WTC11 (cell line): ENCODE measurements at regions not wholly inside any gene's neighbourhood (a gene's known extent, or its start where the extent isn't known, plus 50 kb on each side); places are given as distances from the start of the nearest gene placed in this dataset.
A peak's percentile ranks its signal among the peaks of the same experiment; 100 is the strongest.
"Not testable (repeated sequence)": the region's sequence is repeated elsewhere in the genome, so short reads cannot be mapped to it uniquely, and the experiment has no call there.

Source experiments
- ATAC-seq: fragments of 200-7000 bp; cut with Tn5 transposase; 2 replicates; pipeline ENCODE4 v1.10.0; 2021; ENCODE audit warnings: mild to moderate bottlenecking, moderate library complexity
- CTCF ChIA-PET: fragments of 300-600 bp; sonication (Branson Sonifier 250); formaldehyde crosslinking; loops from one replicate; lab custom pipeline; 2021; ENCODE audit warnings: antibody characterized with exemption; lab: Charles Lee
- POLR2A ChIA-PET: fragments of 350-600 bp; sonication (Branson Sonifier 250); formaldehyde crosslinking; loops from one replicate; lab custom pipeline; 2021; ENCODE audit warnings: antibody characterized with exemption; lab: Charles Lee
- DNase-seq: peaks from one replicate; pipeline ENCODE4 v3.0.0; 2021; ENCODE audit warnings: low spot score
- H3K27ac Mint-ChIP-seq: 2 replicates; pipeline ENCODE4 v1.8.0; 2021; ENCODE audit warnings: mixed read lengths
- H3K27me3 Mint-ChIP-seq: 2 replicates; pipeline ENCODE4 v1.8.0; 2021; ENCODE audit warnings: low read depth, mild to moderate bottlenecking, moderate library complexity, mixed read lengths
- H3K36me3 Mint-ChIP-seq: 2 replicates; pipeline ENCODE4 v1.8.0; 2021; ENCODE audit warnings: mixed read lengths
- H3K4me1 Mint-ChIP-seq: 2 replicates; pipeline ENCODE4 v1.8.0; 2022; ENCODE audit warnings: mixed read lengths
- H3K4me3 Mint-ChIP-seq: 2 replicates; pipeline ENCODE4 v1.8.0; 2021; ENCODE audit warnings: mild to moderate bottlenecking, moderate library complexity, mixed read lengths
- H3K9me3 Mint-ChIP-seq: 2 replicates; pipeline ENCODE4 v1.8.0; 2021; ENCODE audit warnings: mixed read lengths
- ATF1 ChIP-seq: sonication (generic); formaldehyde crosslinking; IDR thresholded peaks from 2 replicates; pipeline ENCODE4 v1.8.1; 2023; ENCODE audit warnings: mild to moderate bottlenecking, moderate library complexity, missing genetic modification reagents
- FOXP1 ChIP-seq: sonication (generic); formaldehyde crosslinking; IDR thresholded peaks from 2 replicates; pipeline ENCODE4 v1.8.0; 2022; ENCODE audit warnings: missing genetic modification reagents, mild to moderate bottlenecking, moderate library complexity, borderline replicate concordance
- GRHL2 ChIP-seq: fragments of 250-450 bp; sonication (Bioruptor Pico); IDR thresholded peaks from 2 replicates; pipeline ENCODE4 v1.8.0; 2022; ENCODE audit warnings: mild to moderate bottlenecking, moderate library complexity; ENCODE audit not compliant: insufficient replicate concordance, severe bottlenecking
- JUN ChIP-seq: sonication (generic); formaldehyde crosslinking; IDR thresholded peaks from 2 replicates; pipeline ENCODE4 v1.8.0; 2023; ENCODE audit warnings: mild to moderate bottlenecking, missing genetic modification reagents
- KAT7 ChIP-seq: sonication (generic); formaldehyde crosslinking; IDR thresholded peaks from 2 replicates; pipeline ENCODE4 v1.8.1; 2023; ENCODE audit warnings: missing genetic modification reagents, mild to moderate bottlenecking, borderline replicate concordance
- MXD4 ChIP-seq: fragments of 250-450 bp; sonication (Bioruptor Pico); IDR thresholded peaks from 2 replicates; pipeline ENCODE4 v1.8.0; 2021; ENCODE audit warnings: mild to moderate bottlenecking, moderate library complexity, borderline replicate concordance
- NFATC4 ChIP-seq: fragments of 250-450 bp; sonication (Bioruptor Pico); IDR thresholded peaks from 2 replicates; pipeline ENCODE4 v1.9.0; 2021; ENCODE audit warnings: mild to moderate bottlenecking
- TEAD1 ChIP-seq: sonication (generic); formaldehyde crosslinking; IDR thresholded peaks from 2 replicates; pipeline ENCODE4 v1.8.0; 2022; ENCODE audit warnings: mild to moderate bottlenecking, missing genetic modification reagents
- ZNF121 ChIP-seq: sonication (generic); formaldehyde crosslinking; IDR thresholded peaks from 2 replicates; pipeline ENCODE4 v1.8.0; 2023; ENCODE audit warnings: missing genetic modification reagents
- ZNF317 ChIP-seq: sonication (generic); formaldehyde crosslinking; IDR thresholded peaks from 2 replicates; pipeline ENCODE4 v1.8.1; 2023; ENCODE audit warnings: low read depth, mild to moderate bottlenecking, moderate library complexity, missing genetic modification reagents, borderline replicate concordance
- TF ChIP-seq, protein P1 (sequence below): sonication (generic); formaldehyde crosslinking; conservative IDR thresholded peaks from 2 replicates; pipeline ENCODE4 v1.8.1; 2023; ENCODE audit warnings: mild to moderate bottlenecking, low read depth, missing genetic modification reagents, moderate library complexity
- TF ChIP-seq, protein P2 (sequence below): sonication (generic); formaldehyde crosslinking; IDR thresholded peaks from 2 replicates; pipeline ENCODE4 v1.8.1; 2023; ENCODE audit warnings: mild to moderate bottlenecking, missing genetic modification reagents, moderate library complexity
- TF ChIP-seq, protein P3 (sequence below): fragments of 200-600 bp; IDR thresholded peaks from 2 replicates; pipeline ENCODE4 v1.8.0; 2022; ENCODE audit warnings: antibody characterized with exemption
- TF ChIP-seq, protein P4 (sequence below): sonication (generic); formaldehyde crosslinking; IDR thresholded peaks from 2 replicates; pipeline ENCODE4 v1.8.1; 2022; ENCODE audit warnings: missing genetic modification reagents, borderline replicate concordance
- TF ChIP-seq, protein P5 (sequence below): sonication (generic); formaldehyde crosslinking; IDR thresholded peaks from 2 replicates; pipeline ENCODE4 v1.8.1; 2022; ENCODE audit warnings: mild to moderate bottlenecking, missing genetic modification reagents, moderate library complexity, borderline replicate concordance
- TF ChIP-seq, protein P6 (sequence below): sonication (generic); formaldehyde crosslinking; IDR thresholded peaks from 2 replicates; pipeline ENCODE4 v1.8.1; 2023; ENCODE audit warnings: mild to moderate bottlenecking, missing genetic modification reagents
- TF ChIP-seq, protein P7 (sequence below): fragments of 250-450 bp; sonication (Bioruptor Pico); IDR thresholded peaks from 2 replicates; pipeline ENCODE4 v1.9.0; 2021; ENCODE audit warnings: mild to moderate bottlenecking

DNA sequence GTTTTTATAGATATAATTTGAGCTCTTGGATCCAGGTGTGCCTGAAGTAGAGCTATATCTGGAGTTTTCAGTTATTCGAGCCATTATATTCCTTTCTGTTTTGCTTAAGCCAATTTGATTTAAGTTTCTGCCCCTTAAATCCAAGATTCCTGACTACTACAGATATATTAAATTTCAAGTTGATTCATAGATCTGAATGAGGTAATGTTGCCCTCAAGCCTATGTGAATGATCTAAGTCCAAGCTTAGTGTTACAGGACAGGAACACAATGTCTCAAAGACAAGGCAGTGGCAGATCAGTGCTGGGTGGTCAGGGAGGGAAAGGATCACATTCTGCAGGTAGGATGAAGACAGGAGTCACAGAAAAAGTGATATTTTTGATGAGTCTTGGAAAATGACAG is 75.7 kb upstream of the CTBP2 start (continued):
- TF ChIP-seq, protein P1, sequence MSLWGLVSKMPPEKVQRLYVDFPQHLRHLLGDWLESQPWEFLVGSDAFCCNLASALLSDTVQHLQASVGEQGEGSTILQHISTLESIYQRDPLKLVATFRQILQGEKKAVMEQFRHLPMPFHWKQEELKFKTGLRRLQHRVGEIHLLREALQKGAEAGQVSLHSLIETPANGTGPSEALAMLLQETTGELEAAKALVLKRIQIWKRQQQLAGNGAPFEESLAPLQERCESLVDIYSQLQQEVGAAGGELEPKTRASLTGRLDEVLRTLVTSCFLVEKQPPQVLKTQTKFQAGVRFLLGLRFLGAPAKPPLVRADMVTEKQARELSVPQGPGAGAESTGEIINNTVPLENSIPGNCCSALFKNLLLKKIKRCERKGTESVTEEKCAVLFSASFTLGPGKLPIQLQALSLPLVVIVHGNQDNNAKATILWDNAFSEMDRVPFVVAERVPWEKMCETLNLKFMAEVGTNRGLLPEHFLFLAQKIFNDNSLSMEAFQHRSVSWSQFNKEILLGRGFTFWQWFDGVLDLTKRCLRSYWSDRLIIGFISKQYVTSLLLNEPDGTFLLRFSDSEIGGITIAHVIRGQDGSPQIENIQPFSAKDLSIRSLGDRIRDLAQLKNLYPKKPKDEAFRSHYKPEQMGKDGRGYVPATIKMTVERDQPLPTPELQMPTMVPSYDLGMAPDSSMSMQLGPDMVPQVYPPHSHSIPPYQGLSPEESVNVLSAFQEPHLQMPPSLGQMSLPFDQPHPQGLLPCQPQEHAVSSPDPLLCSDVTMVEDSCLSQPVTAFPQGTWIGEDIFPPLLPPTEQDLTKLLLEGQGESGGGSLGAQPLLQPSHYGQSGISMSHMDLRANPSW: no peak
- TF ChIP-seq TEAD1 (CRISPR knock-in tag): no peak

DNA sequence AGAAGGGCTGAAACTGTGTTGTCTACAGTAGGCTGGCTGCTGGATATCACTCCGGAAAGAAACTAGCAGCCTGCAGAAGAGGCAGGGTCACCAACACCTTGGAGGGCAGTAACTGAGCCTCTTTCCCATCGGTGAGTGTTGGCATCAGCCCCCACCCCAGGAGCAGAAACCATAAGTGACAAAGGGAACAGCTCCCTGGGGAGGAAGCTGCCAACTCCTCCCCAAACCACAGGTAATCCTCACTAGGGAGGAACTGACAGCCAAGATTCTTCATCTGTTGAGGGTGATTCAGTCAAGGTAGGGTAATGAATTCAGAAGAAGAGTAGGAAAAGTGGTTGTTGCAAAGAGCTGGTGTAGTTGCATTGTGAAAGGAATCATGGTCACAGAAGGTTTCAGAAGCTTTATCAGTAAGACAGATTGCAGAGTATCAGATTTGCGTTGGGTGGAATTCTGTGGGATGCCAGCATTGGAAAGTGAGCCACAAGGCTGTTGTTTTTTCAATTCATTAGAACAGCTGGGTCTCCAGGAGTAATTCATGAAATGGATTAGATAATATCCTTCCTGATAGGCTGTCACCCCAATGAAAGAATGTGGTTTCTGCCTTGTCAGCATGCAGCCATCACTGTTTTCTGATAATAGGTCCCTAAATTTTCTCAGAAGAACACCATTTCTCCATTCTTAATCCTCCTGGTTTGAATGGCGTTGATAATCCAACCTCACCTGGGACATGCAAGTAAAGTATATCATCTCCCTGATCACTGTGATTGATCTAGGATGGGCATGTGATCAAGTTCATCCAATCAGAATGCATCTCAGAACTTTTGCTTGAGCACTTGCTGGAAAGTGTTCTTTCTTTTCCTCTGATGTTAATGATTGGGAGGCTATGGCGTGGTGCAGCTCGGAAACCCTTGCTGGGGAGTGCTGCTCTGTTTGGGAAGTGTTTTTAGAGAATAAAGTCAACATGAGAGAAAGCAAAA is 75.0 kb upstream of the CTBP2 start:
- TF ChIP-seq, protein P2, sequence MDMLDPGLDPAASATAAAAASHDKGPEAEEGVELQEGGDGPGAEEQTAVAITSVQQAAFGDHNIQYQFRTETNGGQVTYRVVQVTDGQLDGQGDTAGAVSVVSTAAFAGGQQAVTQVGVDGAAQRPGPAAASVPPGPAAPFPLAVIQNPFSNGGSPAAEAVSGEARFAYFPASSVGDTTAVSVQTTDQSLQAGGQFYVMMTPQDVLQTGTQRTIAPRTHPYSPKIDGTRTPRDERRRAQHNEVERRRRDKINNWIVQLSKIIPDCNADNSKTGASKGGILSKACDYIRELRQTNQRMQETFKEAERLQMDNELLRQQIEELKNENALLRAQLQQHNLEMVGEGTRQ: peak; percentile 62
- no peak for TF ChIP-seq KAT7
- DNase-seq (no peak), ATAC-seq (no peak)
- H3K27me3 Mint-ChIP-seq: no peaks in the 10 kb centered on the region; the same call in 1 of the 2 replicates
- H3K4me1 Mint-ChIP-seq: peaks cover 22% of the 10 kb centered on the region
- peaks cover 27% of the 10 kb centered on the region for H3K36me3 Mint-ChIP-seq
- no peak overlapping the region for H3K27ac Mint-ChIP-seq
- ChIA-PET CTCF (no interaction called here), POLR2A (interaction anchor here (0.6 kb wide), 1 partner anchor 96 kb away, joined by 4 read pairs; no protein-coding TSS in a partner anchor)
- H3K9me3 Mint-ChIP-seq: peaks cover 37% of the 10 kb centered on the region
- no peak overlapping the region for H3K4me3 Mint-ChIP-seq

DNA sequence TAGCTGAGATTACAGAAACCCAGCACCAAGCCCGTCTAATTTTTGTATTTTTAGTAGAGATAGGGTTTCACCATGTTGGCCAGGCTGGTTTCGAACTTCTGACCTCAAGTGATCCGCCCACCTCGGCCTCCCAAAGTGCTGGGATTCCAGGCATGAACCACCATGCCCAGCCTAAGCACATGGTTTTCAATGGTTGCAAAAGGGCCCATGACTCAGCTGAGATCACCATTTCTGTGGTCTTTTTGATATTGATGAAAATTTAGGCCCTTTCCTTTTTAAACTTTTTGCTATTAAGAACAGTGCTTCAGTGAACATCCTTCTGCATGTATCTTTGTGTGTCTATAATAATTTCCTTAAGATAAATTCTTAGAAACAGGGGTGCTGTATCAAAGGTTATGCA is 74.2 kb upstream of the CTBP2 start:
- H3K4me3 Mint-ChIP-seq, CTCF ChIA-PET, DNase-seq, H3K27ac Mint-ChIP-seq, ATAC-seq, POLR2A ChIA-PET, H3K27me3 Mint-ChIP-seq: not testable (repeated sequence)
- peaks cover 35% of the 10 kb centered on the region for H3K9me3 Mint-ChIP-seq
- H3K36me3 Mint-ChIP-seq: peaks cover 23% of the 10 kb centered on the region
- peaks cover 27% of the 10 kb centered on the region for H3K4me1 Mint-ChIP-seq

DNA sequence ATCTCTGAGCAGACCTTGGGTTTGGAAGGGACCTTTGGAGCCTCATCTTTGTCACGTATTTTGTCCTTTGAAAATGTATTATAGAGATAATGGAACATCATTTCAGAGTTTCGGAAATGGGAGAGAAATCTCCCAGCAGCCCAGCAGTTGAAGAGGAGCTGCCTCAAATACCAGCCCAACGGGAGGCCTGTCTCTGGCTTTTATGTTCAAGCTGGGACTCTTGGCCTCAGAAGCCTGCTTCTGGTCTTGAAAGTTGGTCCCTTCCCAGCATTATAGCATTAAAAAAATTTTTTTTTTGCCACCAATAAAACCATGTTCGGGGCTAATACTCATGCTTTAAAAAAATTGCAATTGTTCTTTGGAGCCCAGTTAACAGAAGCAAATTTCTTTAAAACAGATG is 73.4 kb upstream of the CTBP2 start:
- no peak for DNase-seq
- Mint-ChIP-seq H3K9me3 (peaks cover 27% of the 10 kb centered on the region), H3K27me3 (no peaks in the 10 kb centered on the region; the same call in 1 of the 2 replicates), H3K27ac (no peak overlapping the region), H3K36me3 (peaks cover 14% of the 10 kb centered on the region), H3K4me3 (no peak overlapping the region), H3K4me1 (peaks cover 35% of the 10 kb centered on the region)
- CTCF ChIA-PET: no interaction called here
- ATAC-seq: no peak
- POLR2A ChIA-PET: no interaction called here
- TF ChIP-seq, protein P3, sequence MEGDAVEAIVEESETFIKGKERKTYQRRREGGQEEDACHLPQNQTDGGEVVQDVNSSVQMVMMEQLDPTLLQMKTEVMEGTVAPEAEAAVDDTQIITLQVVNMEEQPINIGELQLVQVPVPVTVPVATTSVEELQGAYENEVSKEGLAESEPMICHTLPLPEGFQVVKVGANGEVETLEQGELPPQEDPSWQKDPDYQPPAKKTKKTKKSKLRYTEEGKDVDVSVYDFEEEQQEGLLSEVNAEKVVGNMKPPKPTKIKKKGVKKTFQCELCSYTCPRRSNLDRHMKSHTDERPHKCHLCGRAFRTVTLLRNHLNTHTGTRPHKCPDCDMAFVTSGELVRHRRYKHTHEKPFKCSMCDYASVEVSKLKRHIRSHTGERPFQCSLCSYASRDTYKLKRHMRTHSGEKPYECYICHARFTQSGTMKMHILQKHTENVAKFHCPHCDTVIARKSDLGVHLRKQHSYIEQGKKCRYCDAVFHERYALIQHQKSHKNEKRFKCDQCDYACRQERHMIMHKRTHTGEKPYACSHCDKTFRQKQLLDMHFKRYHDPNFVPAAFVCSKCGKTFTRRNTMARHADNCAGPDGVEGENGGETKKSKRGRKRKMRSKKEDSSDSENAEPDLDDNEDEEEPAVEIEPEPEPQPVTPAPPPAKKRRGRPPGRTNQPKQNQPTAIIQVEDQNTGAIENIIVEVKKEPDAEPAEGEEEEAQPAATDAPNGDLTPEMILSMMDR: no peak
- TF ChIP-seq FOXP1 (CRISPR knock-in tag) (no peak), ZNF317 (CRISPR knock-in tag) (no peak), ZNF121 (no peak), MXD4 (CRISPR knock-in tag) (no peak), ATF1 (CRISPR knock-in tag) (no peak), GRHL2 (no peak), NFATC4 (CRISPR knock-in tag) (no peak), JUN (CRISPR knock-in tag) (no peak)
- TF ChIP-seq, protein P4, sequence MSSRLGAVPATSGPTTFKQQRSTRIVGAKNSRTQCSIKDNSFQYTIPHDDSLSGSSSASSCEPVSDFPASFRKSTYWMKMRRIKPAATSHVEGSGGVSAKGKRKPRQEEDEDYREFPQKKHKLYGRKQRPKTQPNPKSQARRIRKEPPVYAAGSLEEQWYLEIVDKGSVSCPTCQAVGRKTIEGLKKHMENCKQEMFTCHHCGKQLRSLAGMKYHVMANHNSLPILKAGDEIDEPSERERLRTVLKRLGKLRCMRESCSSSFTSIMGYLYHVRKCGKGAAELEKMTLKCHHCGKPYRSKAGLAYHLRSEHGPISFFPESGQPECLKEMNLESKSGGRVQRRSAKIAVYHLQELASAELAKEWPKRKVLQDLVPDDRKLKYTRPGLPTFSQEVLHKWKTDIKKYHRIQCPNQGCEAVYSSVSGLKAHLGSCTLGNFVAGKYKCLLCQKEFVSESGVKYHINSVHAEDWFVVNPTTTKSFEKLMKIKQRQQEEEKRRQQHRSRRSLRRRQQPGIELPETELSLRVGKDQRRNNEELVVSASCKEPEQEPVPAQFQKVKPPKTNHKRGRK (CRISPR knock-in tag): no peak
- TF ChIP-seq, protein P5, sequence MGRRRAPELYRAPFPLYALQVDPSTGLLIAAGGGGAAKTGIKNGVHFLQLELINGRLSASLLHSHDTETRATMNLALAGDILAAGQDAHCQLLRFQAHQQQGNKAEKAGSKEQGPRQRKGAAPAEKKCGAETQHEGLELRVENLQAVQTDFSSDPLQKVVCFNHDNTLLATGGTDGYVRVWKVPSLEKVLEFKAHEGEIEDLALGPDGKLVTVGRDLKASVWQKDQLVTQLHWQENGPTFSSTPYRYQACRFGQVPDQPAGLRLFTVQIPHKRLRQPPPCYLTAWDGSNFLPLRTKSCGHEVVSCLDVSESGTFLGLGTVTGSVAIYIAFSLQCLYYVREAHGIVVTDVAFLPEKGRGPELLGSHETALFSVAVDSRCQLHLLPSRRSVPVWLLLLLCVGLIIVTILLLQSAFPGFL (CRISPR knock-in tag): no peak
- TF ChIP-seq, protein P6, sequence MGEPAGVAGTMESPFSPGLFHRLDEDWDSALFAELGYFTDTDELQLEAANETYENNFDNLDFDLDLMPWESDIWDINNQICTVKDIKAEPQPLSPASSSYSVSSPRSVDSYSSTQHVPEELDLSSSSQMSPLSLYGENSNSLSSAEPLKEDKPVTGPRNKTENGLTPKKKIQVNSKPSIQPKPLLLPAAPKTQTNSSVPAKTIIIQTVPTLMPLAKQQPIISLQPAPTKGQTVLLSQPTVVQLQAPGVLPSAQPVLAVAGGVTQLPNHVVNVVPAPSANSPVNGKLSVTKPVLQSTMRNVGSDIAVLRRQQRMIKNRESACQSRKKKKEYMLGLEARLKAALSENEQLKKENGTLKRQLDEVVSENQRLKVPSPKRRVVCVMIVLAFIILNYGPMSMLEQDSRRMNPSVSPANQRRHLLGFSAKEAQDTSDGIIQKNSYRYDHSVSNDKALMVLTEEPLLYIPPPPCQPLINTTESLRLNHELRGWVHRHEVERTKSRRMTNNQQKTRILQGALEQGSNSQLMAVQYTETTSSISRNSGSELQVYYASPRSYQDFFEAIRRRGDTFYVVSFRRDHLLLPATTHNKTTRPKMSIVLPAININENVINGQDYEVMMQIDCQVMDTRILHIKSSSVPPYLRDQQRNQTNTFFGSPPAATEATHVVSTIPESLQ (CRISPR knock-in tag): no peak
- TF ChIP-seq, protein P7, sequence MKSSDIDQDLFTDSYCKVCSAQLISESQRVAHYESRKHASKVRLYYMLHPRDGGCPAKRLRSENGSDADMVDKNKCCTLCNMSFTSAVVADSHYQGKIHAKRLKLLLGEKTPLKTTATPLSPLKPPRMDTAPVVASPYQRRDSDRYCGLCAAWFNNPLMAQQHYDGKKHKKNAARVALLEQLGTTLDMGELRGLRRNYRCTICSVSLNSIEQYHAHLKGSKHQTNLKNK: no peak
